NAMALWA (cell line): ENCODE measurements at regions not wholly inside any gene's neighbourhood (a gene's known extent, or its start where the extent isn't known, plus 50 kb on each side); places are given as distances from the start of the nearest gene placed in this dataset.

Source experiments
- DNase-seq: peaks from one replicate; pipeline ENCODE4 v3.0.0-alpha.2; 2015; ENCODE audit warnings: low spot score

GRCh38 chr4:120525106-120525505 lies 397.4 kb downstream of the PRDM5 start:
- no peak for DNase-seq

GRCh38 chr4:120524237-120524636 lies 398.3 kb downstream of the PRDM5 start:
- no peak for DNase-seq

- DNase-seq: no peak
Observed at GRCh38 chr4:120520761-120521160, 401.8 kb downstream of the PRDM5 start.

- peak; percentile 87 for DNase-seq
Observed at GRCh38 chr4:120517966-120518365, 404.6 kb downstream of the PRDM5 start.

GRCh38 chr4:120509719-120510118 lies 412.8 kb downstream of the PRDM5 start:
- DNase-seq: no peak

GRCh38 chr4:120509222-120509621 lies 413.3 kb downstream of the PRDM5 start:
- DNase-seq: no peak

- no peak for DNase-seq
Observed at GRCh38 chr4:120508036-120508435, 414.5 kb downstream of the PRDM5 start.

- no peak for DNase-seq
Observed at GRCh38 chr4:120506536-120506935, 416.0 kb downstream of the PRDM5 start.

- DNase-seq: no peak
Observed at GRCh38 chr4:120498678-120499077, 423.8 kb downstream of the PRDM5 start.

GRCh38 chr4:120491481-120491880 lies 424.8 kb upstream of the MAD2L1 start:
- DNase-seq: no peak

- no peak for DNase-seq
Observed at GRCh38 chr4:120481756-120482155, 415.1 kb upstream of the MAD2L1 start.

GRCh38 chr4:120472447-120473131 lies 405.9 kb upstream of the MAD2L1 start:
- DNase-seq: no peak

- no peak for DNase-seq
Observed at GRCh38 chr4:120466429-120466828, 399.8 kb upstream of the MAD2L1 start.

GRCh38 chr4:120454788-120455187 lies 388.1 kb upstream of the MAD2L1 start:
- no peak for DNase-seq

- DNase-seq: no peak
Observed at GRCh38 chr4:120452536-120452935, 385.9 kb upstream of the MAD2L1 start.

- no peak for DNase-seq
Observed at GRCh38 chr4:120452001-120452400, 385.4 kb upstream of the MAD2L1 start.

- DNase-seq: no peak
Observed at GRCh38 chr4:120447774-120448173, 381.1 kb upstream of the MAD2L1 start.

- no peak for DNase-seq
Observed at GRCh38 chr4:120446051-120446567, 379.5 kb upstream of the MAD2L1 start.

- no peak for DNase-seq
Observed at GRCh38 chr4:120445186-120445585, 378.5 kb upstream of the MAD2L1 start.

GRCh38 chr4:120443116-120443515 lies 376.5 kb upstream of the MAD2L1 start:
- DNase-seq: no peak

GRCh38 chr4:120440730-120441129 lies 374.1 kb upstream of the MAD2L1 start:
- no peak for DNase-seq

- no peak for DNase-seq
Observed at GRCh38 chr4:120435179-120435578, 368.5 kb upstream of the MAD2L1 start.

- DNase-seq: no peak
Observed at GRCh38 chr4:120434756-120435155, 368.1 kb upstream of the MAD2L1 start.

GRCh38 chr4:120432301-120432860 lies 365.7 kb upstream of the MAD2L1 start:
- DNase-seq: no peak
